ENCODE measurements at regions not wholly inside any gene's neighbourhood (a gene's known extent, or its start where the extent isn't known, plus 50 kb on each side); places are given as distances from the start of the nearest gene placed in this dataset.
"Not testable (repeated sequence)": the region's sequence is repeated elsewhere in the genome, so short reads cannot be mapped to it uniquely, and the experiment has no call there.

- no peak for DNase-seq
Observed at GRCh38 chr6:15953152-15953880, 175.6 kb upstream of the MYLIP start.

DNA sequence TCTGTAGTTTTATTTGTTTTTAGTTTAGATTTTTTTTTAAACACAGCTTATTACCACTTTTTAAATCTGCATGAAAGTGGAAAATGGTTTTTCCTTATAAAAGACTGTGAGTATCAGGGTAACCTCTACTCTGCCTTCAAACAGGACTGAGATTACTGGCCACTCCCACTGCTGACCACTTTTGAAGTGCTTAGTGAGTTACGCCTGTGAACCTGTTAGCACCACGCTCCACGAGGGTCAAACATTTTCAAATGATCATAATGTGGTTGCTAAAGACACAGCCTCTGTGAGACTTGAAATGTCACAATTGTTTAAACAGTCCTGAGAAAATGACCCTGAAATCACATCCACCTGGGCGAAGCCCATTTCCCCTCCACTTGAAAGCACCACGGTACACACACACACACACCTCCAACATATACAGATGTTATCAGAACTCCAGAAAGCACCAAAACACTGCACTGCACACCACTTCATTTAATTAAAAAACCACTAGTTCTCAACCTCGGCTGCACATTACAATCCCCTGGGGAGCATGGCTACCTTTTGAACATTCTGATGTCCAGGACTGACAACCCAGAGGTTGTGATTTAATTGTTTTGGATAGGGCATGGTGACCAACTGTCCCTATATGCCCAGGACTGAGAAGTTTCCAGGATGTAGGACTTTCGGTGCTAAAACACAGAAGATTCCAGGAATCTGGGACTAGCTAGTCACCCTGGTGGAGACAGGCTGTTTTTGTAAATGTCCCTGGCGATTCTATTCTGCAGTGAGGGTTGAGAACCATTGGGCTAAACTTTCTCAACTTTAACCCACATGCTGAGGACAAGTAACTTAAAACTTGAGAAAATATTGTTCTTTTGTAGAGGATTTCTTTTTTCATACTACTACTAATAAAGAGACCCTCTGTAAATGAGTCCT lies 176.4 kb upstream of the MYLIP start:
- DNase-seq = no peak

DNA sequence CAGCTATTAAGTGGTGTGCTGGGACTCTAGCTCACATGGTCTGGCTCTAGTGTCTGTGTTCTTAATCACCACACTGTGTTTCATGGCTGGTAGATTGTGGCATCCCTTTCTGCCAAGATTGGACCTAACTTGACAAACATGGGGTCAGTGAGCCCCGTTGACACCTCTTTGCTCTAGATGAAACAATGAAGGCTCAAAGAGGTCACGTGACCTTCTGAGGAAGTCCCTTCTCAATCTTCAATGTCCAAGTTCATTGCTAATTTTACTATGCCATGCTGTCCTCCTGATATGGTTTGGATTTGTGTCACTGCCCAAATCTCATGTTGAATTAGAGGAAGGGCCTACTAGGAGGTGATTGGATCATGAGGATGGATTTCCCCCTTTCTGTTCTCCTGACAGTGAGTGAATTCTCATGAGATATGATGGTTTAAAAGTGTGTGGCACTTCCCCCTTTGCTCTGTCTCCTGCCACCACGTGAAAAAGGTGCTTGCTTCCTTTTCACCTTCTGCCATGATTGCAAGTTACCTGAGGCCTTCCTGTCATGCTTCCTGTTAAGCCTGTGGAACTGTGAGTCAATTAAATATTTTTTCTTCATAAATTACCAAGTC lies 177.8 kb upstream of the MYLIP start:
- no peak for DNase-seq

DNA sequence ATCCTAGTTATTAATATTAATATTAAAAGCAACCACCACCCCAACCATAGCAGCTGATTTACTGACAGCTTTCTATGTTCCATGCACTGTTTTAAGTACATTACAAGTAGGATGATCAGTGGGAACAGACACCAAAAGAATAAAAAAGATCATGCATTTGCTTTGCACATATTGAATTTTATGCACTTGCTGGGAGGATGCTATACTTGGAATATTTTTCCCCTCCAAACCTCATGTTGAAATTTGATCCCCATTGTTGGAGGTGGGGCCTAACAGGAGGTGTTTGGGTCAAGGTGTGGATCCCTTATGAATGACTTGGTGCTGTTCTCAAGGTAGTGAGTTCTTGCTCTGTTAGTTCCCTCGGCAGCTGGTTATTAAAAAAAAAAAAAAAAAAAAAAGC lies 178.9 kb upstream of the MYLIP start:
- DNase-seq = no peak

DNA sequence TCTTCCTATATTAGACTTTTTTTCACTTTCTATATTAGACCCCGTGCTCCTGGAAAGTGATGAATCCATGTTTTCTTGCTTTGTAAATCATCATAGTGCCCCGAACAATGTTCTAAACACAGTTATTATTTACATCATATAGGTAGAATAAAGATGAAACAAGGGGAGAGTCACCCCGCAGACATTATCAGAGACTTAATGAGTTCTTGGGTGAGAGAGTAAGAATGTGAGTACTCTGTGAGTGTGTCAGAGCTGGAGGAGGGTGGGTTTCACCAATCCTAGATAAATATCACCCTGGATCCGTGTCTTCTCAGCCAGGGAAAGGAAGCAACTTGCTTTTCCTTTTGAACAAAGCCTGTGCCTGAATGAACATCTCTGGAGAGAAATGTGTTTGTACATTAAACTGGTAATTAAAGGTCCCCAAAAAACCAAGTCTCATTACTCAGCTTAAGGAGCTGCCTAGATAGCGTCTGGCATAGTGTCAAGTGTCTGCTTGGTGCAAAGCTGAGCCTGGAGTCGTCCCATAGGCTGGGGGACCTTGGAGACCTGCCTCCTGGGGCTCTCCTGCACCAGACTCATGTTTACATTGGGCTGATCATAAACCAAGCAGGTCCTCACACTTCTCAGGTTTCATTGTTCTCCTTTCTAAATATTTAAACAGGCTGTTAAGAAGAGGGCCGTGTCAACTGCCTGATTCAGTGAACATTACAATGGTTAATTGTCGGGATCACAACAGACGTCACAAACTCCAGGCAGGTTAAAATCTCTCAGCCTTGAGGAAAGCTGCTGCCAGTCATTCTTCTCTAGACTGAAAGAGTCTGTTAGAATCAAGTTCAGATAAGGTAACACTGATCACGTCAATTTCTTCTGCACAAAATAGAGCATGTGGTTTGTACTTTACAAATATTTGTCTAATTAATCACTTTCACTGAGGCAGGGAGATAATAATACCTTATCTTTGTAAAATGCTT lies 179.7 kb upstream of the MYLIP start:
- no peak for DNase-seq

- DNase-seq = no peak
Observed at GRCh38 chr6:15947923-15948322, 181.0 kb upstream of the MYLIP start.

- DNase-seq = no peak
Observed at GRCh38 chr6:15947436-15947835, 181.4 kb upstream of the MYLIP start.

DNA sequence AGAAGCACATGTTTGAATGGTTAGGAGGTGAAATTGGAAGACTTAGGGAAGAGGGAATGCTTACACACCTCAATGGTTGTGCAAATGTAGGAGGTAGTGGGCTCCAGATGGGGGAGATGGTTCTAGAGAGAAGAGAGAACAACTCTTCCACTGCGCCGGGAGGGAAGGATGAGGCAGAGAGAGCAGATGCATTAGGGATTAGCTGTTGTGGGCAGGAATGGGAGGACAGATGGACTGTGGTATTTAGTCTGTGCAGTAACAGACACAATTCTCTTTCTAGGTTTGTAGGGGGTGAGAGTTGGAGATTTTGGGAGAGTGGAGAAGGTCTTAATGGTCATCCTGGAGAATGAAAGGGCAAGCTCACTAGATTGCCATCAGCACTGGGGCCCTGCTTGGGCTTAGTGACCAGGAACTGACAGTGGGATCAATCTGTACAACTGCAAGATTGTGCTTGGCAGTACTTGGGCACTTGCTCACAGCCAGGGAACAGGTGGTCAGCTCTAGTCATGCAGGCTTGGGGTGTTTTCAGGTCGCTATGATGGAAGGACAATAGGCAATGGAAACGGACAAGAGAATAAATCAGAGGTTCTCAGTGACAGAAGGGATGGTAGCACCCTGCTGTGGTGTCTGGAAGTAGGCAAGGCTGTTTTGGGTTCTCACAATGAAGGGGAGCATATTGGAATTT lies 182.0 kb upstream of the MYLIP start:
- no peak for DNase-seq

GRCh38 chr6:15945593-15946159 lies 183.2 kb upstream of the MYLIP start:
- no peak for DNase-seq

- no peak for DNase-seq
Observed at GRCh38 chr6:15943423-15943822, 185.5 kb upstream of the MYLIP start.

DNA sequence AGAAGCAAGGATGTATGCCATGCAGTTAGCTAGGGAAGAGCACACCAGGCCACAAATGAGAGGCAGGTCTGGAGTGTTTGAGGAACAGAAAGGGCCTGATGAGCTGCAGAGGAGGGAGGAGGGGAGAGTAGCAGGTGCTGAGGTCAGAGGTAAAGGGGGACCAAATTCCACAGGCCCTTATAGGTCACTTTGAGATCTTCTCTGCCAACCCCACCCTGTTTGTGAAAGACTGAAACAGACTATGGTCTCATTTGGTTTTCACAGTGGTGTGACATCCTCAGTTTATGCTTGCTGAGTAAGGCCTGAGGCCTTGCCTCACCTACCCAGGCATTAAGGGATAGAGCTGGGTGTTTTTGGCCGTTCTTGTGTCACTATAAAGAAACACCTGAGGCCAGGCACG lies 187.7 kb upstream of the MYLIP start:
- no peak for DNase-seq

DNA sequence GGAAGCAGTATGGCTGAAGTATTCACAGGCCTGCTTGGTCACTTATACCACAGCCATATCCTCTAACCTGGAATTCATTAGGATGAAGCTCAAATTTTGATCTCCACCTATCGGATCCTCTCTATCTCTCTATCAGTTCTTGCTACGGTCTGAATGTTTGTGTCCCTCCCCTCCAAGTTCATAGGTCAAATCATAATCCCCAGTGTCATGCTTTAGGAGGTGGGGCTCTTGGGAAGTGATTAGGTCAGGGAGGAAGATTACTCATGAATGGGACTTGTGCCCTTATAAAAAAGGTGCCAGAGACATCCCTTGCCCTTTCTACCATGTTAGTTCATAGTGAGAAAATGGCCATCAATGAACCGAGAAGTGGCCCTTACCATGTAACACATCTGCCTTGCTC lies 190.8 kb upstream of the MYLIP start:
- DNase-seq = no peak

DNA sequence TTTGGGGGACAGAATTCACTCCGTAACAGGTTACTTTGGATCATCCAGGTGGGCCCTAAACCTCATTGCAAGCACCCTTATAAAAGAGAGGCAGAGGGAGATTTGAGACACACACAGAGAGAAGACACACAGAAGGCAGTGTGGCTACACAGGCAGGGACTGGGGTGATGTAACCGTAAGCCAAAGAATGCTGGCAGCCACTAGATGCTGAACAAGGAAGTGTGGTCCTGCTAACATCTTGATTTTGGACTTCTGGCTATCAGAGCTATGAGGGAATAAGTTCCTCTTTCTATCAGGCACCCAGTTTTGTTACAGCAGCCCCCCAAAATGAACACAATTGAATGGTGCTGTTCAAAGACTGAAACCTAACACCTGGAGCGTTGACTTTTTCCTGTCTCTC lies 191.3 kb upstream of the MYLIP start:
- no peak for DNase-seq

- no peak for DNase-seq
Observed at GRCh38 chr6:15936503-15936902, 192.4 kb upstream of the MYLIP start.

- DNase-seq = no peak
Observed at GRCh38 chr6:15935661-15936060, 193.2 kb upstream of the MYLIP start.

- DNase-seq = not testable (repeated sequence)
Observed at GRCh38 chr6:15931697-15932096, 197.2 kb upstream of the MYLIP start.

GRCh38 chr6:15930207-15930606 lies 198.7 kb upstream of the MYLIP start:
- DNase-seq = no peak

GRCh38 chr6:15929685-15930084 lies 199.2 kb upstream of the MYLIP start:
- no peak for DNase-seq

GRCh38 chr6:15927531-15928225 lies 201.2 kb upstream of the MYLIP start:
- DNase-seq = no peak

DNA sequence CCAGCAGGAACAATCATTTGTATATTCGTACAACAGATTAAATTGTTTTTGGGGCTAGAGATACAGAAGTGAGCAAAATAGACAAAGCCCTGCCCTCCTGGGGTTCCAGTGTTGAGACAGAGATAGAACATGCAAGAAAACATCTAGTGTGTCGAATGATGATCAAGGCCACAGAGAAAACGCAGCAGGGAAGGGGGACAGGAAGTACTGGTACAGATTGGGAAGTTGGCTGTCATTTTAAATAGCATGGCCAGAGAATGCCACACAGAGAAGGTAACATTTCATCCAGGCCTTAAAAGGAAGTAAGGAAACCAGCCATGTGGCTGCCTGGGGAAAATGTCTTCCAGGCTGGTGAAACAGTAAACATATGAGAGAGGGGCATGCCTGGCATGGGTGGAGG lies 202.6 kb upstream of the MYLIP start:
- no peak for DNase-seq

DNA sequence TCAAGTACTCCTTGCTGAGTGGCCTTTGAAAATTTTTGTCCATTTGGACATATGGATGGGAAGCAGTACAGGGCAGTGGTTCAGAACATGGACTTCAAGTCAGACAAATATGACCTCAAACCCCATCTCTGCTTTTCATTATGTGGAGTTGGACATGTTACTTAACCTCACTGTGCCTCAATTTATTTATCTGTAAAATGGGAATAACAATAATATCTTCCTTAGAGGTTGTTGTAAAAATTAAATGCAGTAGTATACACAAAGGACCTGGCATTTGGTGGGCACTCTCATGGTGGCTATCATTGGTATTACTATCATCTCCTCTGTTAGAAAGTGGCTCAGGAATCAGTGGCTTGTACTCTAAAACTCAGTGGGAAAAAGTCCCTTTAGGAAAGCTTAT lies 204.0 kb upstream of the MYLIP start:
- DNase-seq = no peak

All from activated CD4-positive, alpha-beta T cell treated with anti-CD3 and anti-CD28 coated beads, Interleukin-10, Interleukin-2, amounts not matched to agents 100 ng/mL and 50 ng/mL, durations not matched to agents 16 hours and 8 hours (primary cell).